Ascending aorta (tissue), 2 donors: ENCODE measurements at regions not wholly inside any gene's neighbourhood (a gene's known extent, or its start where the extent isn't known, plus 50 kb on each side); places are given as distances from the start of the nearest gene placed in this dataset.

Experiments
- DNase-seq, 2 donors: peaks; one replicate each; pipeline ENCODE4 v3.0.0-alpha.2; 2019; ENCODE audit warnings: low spot score in 2 of 2
- H3K27ac ChIP-seq, 2 donors: fragments of 200-600 bp; sonication (generic); one replicate each; pipeline ENCODE4 v1.5.1; 2016 to 2017; ENCODE audit warnings: mild to moderate bottlenecking in 1 of 2
- H3K27me3 ChIP-seq: fragments of 200-600 bp; sonication (generic); one replicate; pipeline ENCODE4 v1.5.1; 2017
- H3K36me3 ChIP-seq, 2 donors: fragments of 200-600 bp; sonication (generic); one replicate each; pipeline ENCODE4 v1.5.1; 2016
- H3K4me1 ChIP-seq, 2 donors: fragments of 200-600 bp; sonication (generic); one replicate each; pipeline ENCODE4 v1.5.1; 2016 to 2017; ENCODE audit warnings: mild to moderate bottlenecking in 1 of 2
- H3K4me3 ChIP-seq, 2 donors: fragments of 200-600 bp; sonication (generic); one replicate each; pipeline ENCODE4 v1.5.1; 2016 to 2017; ENCODE audit warnings: mild to moderate bottlenecking in 1 of 2
- H3K9me3 ChIP-seq, 2 donors: fragments of 200-600 bp; sonication (generic); one replicate each; pipeline ENCODE4 v1.5.1; 2016
- intact Hi-C: fragments of 100-400 bp; cut with DNase I; formaldehyde crosslinking; loops from one replicate; pipeline ENCODE4 v1.15.1; 2023
- TF ChIP-seq, protein P1 (sequence below), 3 experiments: fragments of 200-600 bp in 2 of 3; fragments of 450-650 bp in 1 of 3; sonication (generic) in 2 of 3; IDR thresholded peaks; one replicate each; pipeline ENCODE4 v1.5.1; 2016 to 2019; ENCODE audit warnings: antibody characterized with exemption in 3 of 3, mild to moderate bottlenecking in 1 of 3, moderate library complexity in 1 of 3

DNA sequence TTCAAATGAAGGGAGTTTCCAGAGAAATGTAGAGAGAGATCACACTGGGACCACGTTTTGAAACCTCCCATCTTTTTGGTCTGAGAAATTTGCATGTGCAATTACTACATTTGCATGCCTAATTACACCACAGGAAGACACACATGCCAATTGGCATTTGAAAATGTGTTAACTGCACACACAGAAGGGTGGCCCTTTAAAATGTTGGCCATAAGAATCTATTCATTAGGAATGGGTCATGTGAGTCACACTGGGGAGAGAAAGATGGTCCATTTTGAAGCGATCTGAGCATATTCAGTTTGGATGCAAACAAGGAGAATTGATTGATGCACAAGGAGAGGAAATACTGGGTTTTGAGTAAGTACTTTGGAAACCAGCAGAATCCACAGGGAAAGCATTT is 1407.1 kb upstream of the ACVR2A start:
- Histone ChIP-seq H3K4me1 (no peaks in the 10 kb centered on the region), H3K27ac (no peak overlapping the region), H3K9me3 (no peaks in the 10 kb centered on the region), H3K4me3 (no peak overlapping the region), H3K36me3 (no peaks in the 10 kb centered on the region), H3K27me3 (no peaks in the 10 kb centered on the region)
- TF ChIP-seq, protein P1, sequence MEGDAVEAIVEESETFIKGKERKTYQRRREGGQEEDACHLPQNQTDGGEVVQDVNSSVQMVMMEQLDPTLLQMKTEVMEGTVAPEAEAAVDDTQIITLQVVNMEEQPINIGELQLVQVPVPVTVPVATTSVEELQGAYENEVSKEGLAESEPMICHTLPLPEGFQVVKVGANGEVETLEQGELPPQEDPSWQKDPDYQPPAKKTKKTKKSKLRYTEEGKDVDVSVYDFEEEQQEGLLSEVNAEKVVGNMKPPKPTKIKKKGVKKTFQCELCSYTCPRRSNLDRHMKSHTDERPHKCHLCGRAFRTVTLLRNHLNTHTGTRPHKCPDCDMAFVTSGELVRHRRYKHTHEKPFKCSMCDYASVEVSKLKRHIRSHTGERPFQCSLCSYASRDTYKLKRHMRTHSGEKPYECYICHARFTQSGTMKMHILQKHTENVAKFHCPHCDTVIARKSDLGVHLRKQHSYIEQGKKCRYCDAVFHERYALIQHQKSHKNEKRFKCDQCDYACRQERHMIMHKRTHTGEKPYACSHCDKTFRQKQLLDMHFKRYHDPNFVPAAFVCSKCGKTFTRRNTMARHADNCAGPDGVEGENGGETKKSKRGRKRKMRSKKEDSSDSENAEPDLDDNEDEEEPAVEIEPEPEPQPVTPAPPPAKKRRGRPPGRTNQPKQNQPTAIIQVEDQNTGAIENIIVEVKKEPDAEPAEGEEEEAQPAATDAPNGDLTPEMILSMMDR (IDR thresholded peaks at IDR 0.05), result no peak
- intact Hi-C loops, result no loop called here
- no peak for DNase-seq

DNA sequence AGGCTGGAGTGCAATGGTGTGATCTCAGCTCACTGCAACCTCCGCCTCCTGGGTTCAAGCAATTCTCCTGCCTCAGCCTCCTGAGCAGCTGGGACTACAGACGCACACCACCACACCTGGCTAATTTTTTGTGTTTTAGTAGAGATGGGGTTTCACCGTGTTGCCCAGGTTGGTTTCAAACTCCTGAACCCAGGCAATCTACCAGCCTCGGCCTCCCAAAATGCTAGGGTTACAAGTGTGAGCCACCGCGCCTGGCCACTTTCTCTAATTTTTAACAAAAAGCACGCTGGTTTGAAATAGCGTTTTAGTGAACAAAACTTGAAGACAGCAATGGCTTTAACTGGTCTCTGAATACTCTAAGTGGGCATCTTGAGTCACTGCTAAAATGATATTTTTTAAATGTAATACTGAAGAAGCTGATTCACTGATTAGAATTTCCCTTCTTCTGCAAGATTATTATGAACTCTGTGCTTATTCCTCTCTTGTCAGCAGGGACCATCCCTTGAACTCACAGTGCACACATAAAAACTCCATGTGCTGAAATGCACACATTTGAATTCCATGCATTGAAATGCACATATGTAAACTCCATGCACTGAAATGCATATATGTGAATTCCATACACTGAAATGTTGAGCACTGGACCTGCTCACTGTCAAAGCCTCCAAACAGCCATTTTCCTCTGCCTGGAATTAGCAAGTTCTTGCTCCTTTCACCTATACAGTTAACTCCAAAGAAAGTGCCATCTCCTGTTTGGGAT is 1411.5 kb upstream of the ACVR2A start:
- Histone ChIP-seq H3K36me3 (no peaks in the 10 kb centered on the region), H3K4me3 (no peak overlapping the region), H3K9me3 (no peaks in the 10 kb centered on the region), H3K27me3 (no peaks in the 10 kb centered on the region), H3K27ac (no peak overlapping the region), H3K4me1 (no peaks in the 10 kb centered on the region)
- DNase-seq, result no peak
- intact Hi-C loops, result no loop called here
- TF ChIP-seq, protein P1 (IDR thresholded peaks at IDR 0.05), result no peak

DNA sequence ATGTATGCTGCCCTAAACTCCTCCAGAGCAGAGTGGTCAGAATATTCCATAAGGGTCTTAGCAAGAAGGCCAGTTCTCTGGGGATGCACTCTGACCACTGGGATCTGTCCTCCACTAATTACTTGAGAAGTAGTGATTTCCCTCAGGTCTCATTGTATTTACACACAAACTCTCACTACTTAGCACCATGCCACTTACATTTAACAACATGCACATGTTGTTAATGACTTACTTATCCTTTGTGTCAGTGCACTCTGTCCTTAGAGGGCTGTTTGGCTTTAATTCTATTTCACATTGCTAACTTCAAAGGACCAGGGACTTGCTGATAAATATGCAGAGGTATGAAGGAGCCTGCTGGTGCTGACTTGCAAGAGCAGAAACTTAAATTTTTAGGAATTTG is 1415.5 kb upstream of the ACVR2A start:
- H3K27me3 ChIP-seq, result no peaks in the 10 kb centered on the region
- intact Hi-C loops, result no loop called here
- no peak overlapping the region for H3K27ac ChIP-seq
- TF ChIP-seq, protein P1 (IDR thresholded peaks at IDR 0.05), result no peak
- no peaks in the 10 kb centered on the region for H3K36me3 ChIP-seq
- no peak for DNase-seq
- no peaks in the 10 kb centered on the region for H3K4me1 ChIP-seq
- H3K4me3 ChIP-seq, result no peak overlapping the region
- no peaks in the 10 kb centered on the region for H3K9me3 ChIP-seq

DNA sequence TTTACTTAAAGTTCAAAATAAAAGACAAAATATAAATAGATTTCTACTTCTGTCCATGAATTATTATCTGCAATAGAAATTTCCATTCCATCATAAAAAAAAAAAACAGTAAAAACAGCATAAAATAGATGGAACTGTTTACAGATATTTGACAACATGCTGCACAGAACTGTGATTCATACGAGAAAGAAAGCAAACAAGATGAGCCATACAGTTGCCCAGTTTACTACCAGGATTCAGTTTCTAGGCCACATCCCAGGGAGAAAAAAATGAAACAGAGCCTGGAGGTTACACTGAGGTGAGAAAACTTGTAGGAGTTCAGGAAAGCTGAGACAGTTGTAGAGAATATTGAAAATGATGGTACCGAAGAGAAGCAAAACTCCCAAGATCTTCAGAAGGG is 1426.9 kb upstream of the ACVR2A start:
- no peak overlapping the region for H3K4me3 ChIP-seq
- no peaks in the 10 kb centered on the region for H3K9me3 ChIP-seq
- no peak for DNase-seq
- no peak overlapping the region for H3K27ac ChIP-seq
- intact Hi-C loops, result no loop called here
- no peaks in the 10 kb centered on the region for H3K4me1 ChIP-seq
- no peaks in the 10 kb centered on the region for H3K36me3 ChIP-seq
- TF ChIP-seq, protein P1 (IDR thresholded peaks at IDR 0.05), result no peak
- H3K27me3 ChIP-seq, result no peaks in the 10 kb centered on the region

DNA sequence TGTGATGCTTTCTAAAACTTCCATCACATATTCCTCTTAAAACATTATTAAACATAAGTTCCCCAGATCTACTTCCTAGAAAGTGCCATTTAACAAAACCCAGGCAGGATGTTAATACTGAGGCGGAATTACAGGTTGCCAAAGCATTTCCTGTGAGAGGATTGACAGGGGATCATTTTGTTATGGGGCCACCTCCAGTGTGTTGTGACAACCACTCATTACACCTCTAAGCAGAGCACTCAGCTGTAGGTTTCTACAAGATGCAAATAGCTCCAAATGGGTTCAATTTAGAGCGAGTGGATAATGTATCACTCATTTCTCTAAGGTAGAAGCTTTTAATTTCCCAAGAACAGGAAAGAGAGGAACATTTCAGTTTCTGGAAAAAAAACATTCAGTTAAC is 1429.5 kb upstream of the ACVR2A start:
- H3K4me1 ChIP-seq, result no peaks in the 10 kb centered on the region
- no peak for DNase-seq
- H3K27ac ChIP-seq, result no peak overlapping the region
- H3K9me3 ChIP-seq, result no peaks in the 10 kb centered on the region
- H3K4me3 ChIP-seq, result no peak overlapping the region
- TF ChIP-seq, protein P1 (IDR thresholded peaks at IDR 0.05), result no peak
- no peaks in the 10 kb centered on the region for H3K36me3 ChIP-seq
- H3K27me3 ChIP-seq, result no peaks in the 10 kb centered on the region
- intact Hi-C loops, result no loop called here

DNA sequence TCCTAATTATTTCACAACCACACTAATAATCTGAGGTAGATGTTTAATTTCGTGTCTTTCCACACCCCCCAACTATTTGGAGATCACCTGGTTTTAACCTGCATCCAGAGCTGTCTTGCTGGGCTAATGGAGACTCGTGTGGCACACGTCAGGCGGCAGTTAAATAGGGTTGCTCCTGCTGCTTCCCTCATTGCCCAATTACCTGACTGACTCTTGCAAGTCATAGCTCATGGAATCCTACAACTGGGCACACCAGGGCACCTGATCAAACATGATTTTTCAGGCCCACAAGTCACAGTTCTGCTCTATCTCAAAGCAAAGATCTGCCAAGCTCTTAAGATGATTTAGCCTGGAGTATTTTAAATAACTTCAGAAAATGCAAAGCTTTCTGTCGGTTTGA is 1430.4 kb upstream of the ACVR2A start:
- TF ChIP-seq, protein P1 (IDR thresholded peaks at IDR 0.05), result no peak
- no peak overlapping the region for H3K4me3 ChIP-seq
- H3K27ac ChIP-seq, result no peak overlapping the region
- H3K9me3 ChIP-seq, result no peaks in the 10 kb centered on the region
- no peaks in the 10 kb centered on the region for H3K27me3 ChIP-seq
- no peaks in the 10 kb centered on the region for H3K4me1 ChIP-seq
- intact Hi-C loops, result no loop called here
- H3K36me3 ChIP-seq, result no peaks in the 10 kb centered on the region
- no peak for DNase-seq
